ENCODE measurements at regions not wholly inside any gene's neighbourhood (a gene's known extent, or its start where the extent isn't known, plus 50 kb on each side); places are given as distances from the start of the nearest gene placed in this dataset.

- Histone ChIP-seq H3K36me3 (ENCODE audit: control insufficient read depth, insufficient read depth, low read length) (no peaks in the 10 kb centered on the region), H3K4me1 (ENCODE audit: control insufficient read depth, insufficient read depth, low read length) (no peaks in the 10 kb centered on the region), H3K9me3 (ENCODE audit: control insufficient read depth, insufficient read depth, low read length) (peaks cover 4% of the 10 kb centered on the region), H3K27me3 (ENCODE audit: control insufficient read depth, insufficient read depth, low read length) (no peaks in the 10 kb centered on the region), H3K27ac (ENCODE audit: low read length) (no peak overlapping the region), H3K4me3 (ENCODE audit: low read length) (no peak overlapping the region)
- Mint-ChIP-seq H3K27me3 (ENCODE audit: low read depth in 2 of 2) (no peaks in the 10 kb centered on the region), H3K27ac (no peak overlapping the region), H3K4me1 (no peaks in the 10 kb centered on the region), H3K9me3 (peaks cover 10 to 16% of the 10 kb centered on the region in 2 donors), H3K36me3 (no peaks in the 10 kb centered on the region), H3K4me3 (no peak overlapping the region)
- intact Hi-C loops (cut with micrococcal nuclease), result no loop called here
- ATAC-seq, result peak in 1 of 3 donors; percentile 35
- TF ChIP-seq CTCF (IDR thresholded peaks at IDR 0.05), result no peak
- 61% methylated on average over 13 of the region's 13 CpGs for WGBS (ENCODE audit: insufficient coverage)
- DNase-seq, result no peak
Observed at GRCh38 chr2:123095219-123095835, 929.8 kb upstream of the CNTNAP5 start.

- H3K4me1 ChIP-seq (ENCODE audit: control insufficient read depth, insufficient read depth, low read length), result no peaks in the 10 kb centered on the region
- no peak for ATAC-seq
- TF ChIP-seq CTCF (IDR thresholded peaks at IDR 0.05), result no peak
- DNase-seq, result no peak
- Mint-ChIP-seq H3K27ac (no peak overlapping the region), H3K27me3 (ENCODE audit: low read depth in 2 of 2) (no peaks in the 10 kb centered on the region), H3K4me3 (no peak overlapping the region), H3K4me1 (no peaks in the 10 kb centered on the region), H3K9me3 (peaks cover 11 to 22% of the 10 kb centered on the region in 2 donors), H3K36me3 (no peaks in the 10 kb centered on the region)
- intact Hi-C loops (cut with micrococcal nuclease), result no loop called here
- H3K9me3 ChIP-seq (ENCODE audit: control insufficient read depth, insufficient read depth, low read length), result peaks cover 4% of the 10 kb centered on the region
- no peaks in the 10 kb centered on the region for H3K27me3 ChIP-seq (ENCODE audit: control insufficient read depth, insufficient read depth, low read length)
- no peak overlapping the region for H3K4me3 ChIP-seq (ENCODE audit: low read length)
- no peaks in the 10 kb centered on the region for H3K36me3 ChIP-seq (ENCODE audit: control insufficient read depth, insufficient read depth, low read length)
- H3K27ac ChIP-seq (ENCODE audit: low read length), result no peak overlapping the region
Observed at GRCh38 chr2:123098619-123099018, 926.5 kb upstream of the CNTNAP5 start.

- DNase-seq (no peak), ATAC-seq (no peak)
- no peaks in the 10 kb centered on the region for H3K27me3 Mint-ChIP-seq (ENCODE audit: low read depth in 2 of 2)
- 88% methylated on average over 2 of the region's 2 CpGs for WGBS (ENCODE audit: insufficient coverage)
- peaks cover 10 to 21% of the 10 kb centered on the region in 2 donors for H3K9me3 Mint-ChIP-seq
- Histone ChIP-seq H3K4me3 (ENCODE audit: low read length) (no peak overlapping the region), H3K9me3 (ENCODE audit: control insufficient read depth, insufficient read depth, low read length) (no peaks in the 10 kb centered on the region), H3K27ac (ENCODE audit: low read length) (no peak overlapping the region), H3K36me3 (ENCODE audit: control insufficient read depth, insufficient read depth, low read length) (no peaks in the 10 kb centered on the region), H3K4me1 (ENCODE audit: control insufficient read depth, insufficient read depth, low read length) (no peaks in the 10 kb centered on the region), H3K27me3 (ENCODE audit: control insufficient read depth, insufficient read depth, low read length) (no peaks in the 10 kb centered on the region)
- no peak overlapping the region for H3K4me3 Mint-ChIP-seq
- TF ChIP-seq CTCF (IDR thresholded peaks at IDR 0.05), result no peak
- intact Hi-C loops (cut with micrococcal nuclease), result no loop called here
- no peak overlapping the region for H3K27ac Mint-ChIP-seq
- H3K4me1 Mint-ChIP-seq, result no peaks in the 10 kb centered on the region
- H3K36me3 Mint-ChIP-seq, result no peaks in the 10 kb centered on the region
Observed at GRCh38 chr2:123101434-123101833, 923.7 kb upstream of the CNTNAP5 start.

- Histone ChIP-seq H3K4me3 (ENCODE audit: low read length) (no peak overlapping the region), H3K36me3 (ENCODE audit: control insufficient read depth, insufficient read depth, low read length) (no peaks in the 10 kb centered on the region), H3K4me1 (ENCODE audit: control insufficient read depth, insufficient read depth, low read length) (no peaks in the 10 kb centered on the region), H3K27me3 (ENCODE audit: control insufficient read depth, insufficient read depth, low read length) (no peaks in the 10 kb centered on the region), H3K27ac (ENCODE audit: low read length) (no peak overlapping the region), H3K9me3 (ENCODE audit: control insufficient read depth, insufficient read depth, low read length) (peaks cover 15% of the 10 kb centered on the region)
- H3K36me3 Mint-ChIP-seq, result no peaks in the 10 kb centered on the region
- peaks cover 10 to 23% of the 10 kb centered on the region in 2 donors for H3K9me3 Mint-ChIP-seq
- no peak for DNase-seq
- no peaks in the 10 kb centered on the region for H3K4me1 Mint-ChIP-seq
- 72% methylated on average over 2 of the region's 2 CpGs for WGBS (ENCODE audit: insufficient coverage)
- H3K4me3 Mint-ChIP-seq, result no peak overlapping the region
- ATAC-seq, result no peak
- TF ChIP-seq CTCF (IDR thresholded peaks at IDR 0.05), result no peak
- H3K27ac Mint-ChIP-seq, result no peak overlapping the region
- H3K27me3 Mint-ChIP-seq (ENCODE audit: low read depth in 2 of 2), result no peaks in the 10 kb centered on the region
- intact Hi-C loops (cut with micrococcal nuclease), result no loop called here
Observed at GRCh38 chr2:123103902-123104301, 921.2 kb upstream of the CNTNAP5 start.

All from natural killer cell (primary cell).